SU-DHL-6 (cell line): ENCODE measurements at regions not wholly inside any gene's neighbourhood (a gene's known extent, or its start where the extent isn't known, plus 50 kb on each side); places are given as distances from the start of the nearest gene placed in this dataset.

Experiments
- CTCF ChIP-seq: fragments of 200-600 bp; sonication (generic); IDR thresholded peaks from one replicate; pipeline ENCODE4 v1.5.1; 2017; ENCODE audit warnings: antibody characterized with exemption, mild to moderate bottlenecking, low read length, moderate library complexity; ENCODE audit not compliant: insufficient read depth, poor library complexity, severe bottlenecking
- EZH2phosphoT487 ChIP-seq: fragments of 200-600 bp; sonication (generic), shearing (Covaris generic); conservative IDR thresholded peaks from 2 replicates; pipeline ENCODE4 v1.6.1; 2018; ENCODE audit warnings: mild to moderate bottlenecking, antibody characterized with exemption, low read length, moderate library complexity, mixed read lengths

GRCh38 chr20:19094959-19095541, 117.4 kb upstream of the SLC24A3 start:
- no peak for TF ChIP-seq CTCF
- TF ChIP-seq EZH2phosphoT487, result no peak
